ENCODE measurements at regions not wholly inside any gene's neighbourhood (a gene's known extent, or its start where the extent isn't known, plus 50 kb on each side); places are given as distances from the start of the nearest gene placed in this dataset.
"Not testable (repeated sequence)": the region's sequence is repeated elsewhere in the genome, so short reads cannot be mapped to it uniquely, and the experiment has no call there.

GRCh38 chr7:14967376-14967775, 64.8 kb upstream of the DGKB start:
- H4K20me1 ChIP-seq (ENCODE audit: insufficient read depth, low read length); H2AFZ ChIP-seq (ENCODE audit: low read length); H3K4me3 ChIP-seq (ENCODE audit: low read depth, low read length, poor library complexity, severe bottlenecking); H3K27ac ChIP-seq (ENCODE audit: low read depth, low read length, poor library complexity, severe bottlenecking); DNase-seq (ENCODE audit: low spot score); H3K79me2 ChIP-seq (ENCODE audit: insufficient read depth, low read depth, low read length); H3K4me2 ChIP-seq (ENCODE audit: low read length); H3K9me2 ChIP-seq (ENCODE audit: insufficient read depth, low read length); intact Hi-C loops (cut with micrococcal nuclease; ENCODE audit: unreplicated experiment); H3K4me1 ChIP-seq (ENCODE audit: insufficient read depth, low read length, poor library complexity, severe bottlenecking); CTCF ChIA-PET (ENCODE audit: unreplicated experiment); H3K36me3 ChIP-seq (ENCODE audit: insufficient read depth, low read length); BruUV-seq (replicated peaks); H3K9me3 ChIP-seq (ENCODE audit: low read length): not testable (repeated sequence)
- POLR2A ChIA-PET, result interaction anchor here (0.6 to 1.5 kb wide), 4 partner anchors 11 to 1103 kb away, joined by 3 to 10 read pairs (median 4); no protein-coding TSS in a partner anchor

- Histone ChIP-seq H4K20me1 (ENCODE audit: insufficient read depth, low read length) (no peaks in the 10 kb centered on the region), H3K4me3 (ENCODE audit: low read depth, low read length, poor library complexity, severe bottlenecking) (no peak overlapping the region), H3K27ac (ENCODE audit: low read depth, low read length, poor library complexity, severe bottlenecking) (no peak overlapping the region), H3K36me3 (ENCODE audit: insufficient read depth, low read length) (no peaks in the 10 kb centered on the region), H3K4me2 (ENCODE audit: low read length) (no peak overlapping the region), H3K79me2 (ENCODE audit: insufficient read depth, low read depth, low read length) (no peaks in the 10 kb centered on the region), H3K9me3 (ENCODE audit: low read length) (no peaks in the 10 kb centered on the region), H3K9me2 (ENCODE audit: insufficient read depth, low read length) (no peaks in the 10 kb centered on the region), H2AFZ (ENCODE audit: low read length) (no peak overlapping the region), H3K4me1 (ENCODE audit: insufficient read depth, low read length, poor library complexity, severe bottlenecking) (no peaks in the 10 kb centered on the region)
- intact Hi-C loops (cut with micrococcal nuclease; ENCODE audit: unreplicated experiment), result no loop called here
- BruUV-seq (replicated peaks), result no TSS peak
- DNase-seq (ENCODE audit: low spot score), result no peak
- TF ChIP-seq CTCF (conservative IDR thresholded peaks at IDR 0.05; ENCODE audit: low read length), result no peak
- no peak for TF ChIP-seq EZH2phosphoT487 (IDR thresholded peaks at IDR 0.05; ENCODE audit: borderline replicate concordance, low read depth, low read length)
- ChIA-PET POLR2A (no interaction called here), CTCF (ENCODE audit: unreplicated experiment) (no interaction called here)
Measured at GRCh38 chr7:14962778-14963177, 60.2 kb upstream of the DGKB start.

GRCh38 chr7:14960721-14961120, 58.2 kb upstream of the DGKB start:
- Histone ChIP-seq H3K9me2 (ENCODE audit: insufficient read depth, low read length) (no peaks in the 10 kb centered on the region), H3K4me2 (ENCODE audit: low read length) (no peak overlapping the region), H2AFZ (ENCODE audit: low read length) (no peak overlapping the region), H3K27ac (ENCODE audit: low read depth, low read length, poor library complexity, severe bottlenecking) (no peak overlapping the region), H3K9me3 (ENCODE audit: low read length) (no peaks in the 10 kb centered on the region), H3K36me3 (ENCODE audit: insufficient read depth, low read length) (no peaks in the 10 kb centered on the region), H3K4me1 (ENCODE audit: insufficient read depth, low read length, poor library complexity, severe bottlenecking) (no peaks in the 10 kb centered on the region), H3K4me3 (ENCODE audit: low read depth, low read length, poor library complexity, severe bottlenecking) (no peak overlapping the region), H3K79me2 (ENCODE audit: insufficient read depth, low read depth, low read length) (no peaks in the 10 kb centered on the region), H4K20me1 (ENCODE audit: insufficient read depth, low read length) (no peaks in the 10 kb centered on the region)
- TF ChIP-seq CTCF (conservative IDR thresholded peaks at IDR 0.05; ENCODE audit: low read length), result no peak
- no peak for TF ChIP-seq EZH2phosphoT487 (IDR thresholded peaks at IDR 0.05; ENCODE audit: borderline replicate concordance, low read depth, low read length)
- no TSS peak for BruUV-seq (replicated peaks)
- POLR2A ChIA-PET, result no interaction called here
- intact Hi-C loops (cut with micrococcal nuclease; ENCODE audit: unreplicated experiment), result no loop called here
- no peak for DNase-seq (ENCODE audit: low spot score)
- CTCF ChIA-PET (ENCODE audit: unreplicated experiment), result no interaction called here

All from OCI-LY7 (cell line).